ENCODE measurements at regions not wholly inside any gene's neighbourhood (a gene's known extent, or its start where the extent isn't known, plus 50 kb on each side); places are given as distances from the start of the nearest gene placed in this dataset.
"Not testable (repeated sequence)": the region's sequence is repeated elsewhere in the genome, so short reads cannot be mapped to it uniquely, and the experiment has no call there.

- TF ChIP-seq, protein P1, sequence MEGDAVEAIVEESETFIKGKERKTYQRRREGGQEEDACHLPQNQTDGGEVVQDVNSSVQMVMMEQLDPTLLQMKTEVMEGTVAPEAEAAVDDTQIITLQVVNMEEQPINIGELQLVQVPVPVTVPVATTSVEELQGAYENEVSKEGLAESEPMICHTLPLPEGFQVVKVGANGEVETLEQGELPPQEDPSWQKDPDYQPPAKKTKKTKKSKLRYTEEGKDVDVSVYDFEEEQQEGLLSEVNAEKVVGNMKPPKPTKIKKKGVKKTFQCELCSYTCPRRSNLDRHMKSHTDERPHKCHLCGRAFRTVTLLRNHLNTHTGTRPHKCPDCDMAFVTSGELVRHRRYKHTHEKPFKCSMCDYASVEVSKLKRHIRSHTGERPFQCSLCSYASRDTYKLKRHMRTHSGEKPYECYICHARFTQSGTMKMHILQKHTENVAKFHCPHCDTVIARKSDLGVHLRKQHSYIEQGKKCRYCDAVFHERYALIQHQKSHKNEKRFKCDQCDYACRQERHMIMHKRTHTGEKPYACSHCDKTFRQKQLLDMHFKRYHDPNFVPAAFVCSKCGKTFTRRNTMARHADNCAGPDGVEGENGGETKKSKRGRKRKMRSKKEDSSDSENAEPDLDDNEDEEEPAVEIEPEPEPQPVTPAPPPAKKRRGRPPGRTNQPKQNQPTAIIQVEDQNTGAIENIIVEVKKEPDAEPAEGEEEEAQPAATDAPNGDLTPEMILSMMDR (IDR thresholded peaks at IDR 0.05) = not testable (repeated sequence)
- not testable (repeated sequence) for TF ChIP-seq POLR2AphosphoS5, POLR2A, EP300 (IDR thresholded peaks at IDR 0.05)
These were observed 66.9 kb upstream of the PLEKHG4B start for GRCh38 chr5:25067-25466.

All from stomach (tissue), 4 donors.